ENCODE measurements at regions not wholly inside any gene's neighbourhood (a gene's known extent, or its start where the extent isn't known, plus 50 kb on each side); places are given as distances from the start of the nearest gene placed in this dataset.

DNA sequence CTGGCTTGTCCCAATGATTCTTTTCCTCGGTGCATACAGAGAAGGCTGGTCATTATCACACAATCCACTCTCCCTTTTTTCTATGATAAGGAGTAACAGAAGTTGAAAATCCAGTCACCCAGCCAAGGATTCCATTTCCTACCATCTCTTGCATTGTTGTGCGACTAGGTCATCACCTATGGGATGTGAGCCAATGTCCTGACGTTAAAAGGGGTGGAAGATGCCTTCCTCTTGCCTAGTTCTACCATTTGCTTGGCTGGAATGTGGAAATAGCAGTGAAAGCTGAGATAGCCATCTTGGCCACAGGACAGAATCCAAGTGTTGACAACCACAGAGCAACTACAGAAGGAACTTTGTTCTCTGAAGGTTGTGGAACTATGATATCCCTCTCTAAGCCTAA is 132.2 kb upstream of the KIT start:
- H4K91ac ChIP-seq (replicated peaks; ENCODE audit: insufficient read length, low read length), result no peak overlapping the region
- no peak overlapping the region for H2BK15ac ChIP-seq (ENCODE audit: low read length)
- H4K8ac ChIP-seq (ENCODE audit: extremely low read depth, insufficient read depth, low read length), result no peak overlapping the region
- ChIA-PET POLR2A (ENCODE audit: partially characterized antibody) (no interaction called here), CTCF (ENCODE audit: partially characterized antibody) (interaction anchor here (1.0 kb wide), 2 partner anchors 14 to 20 kb away, joined by 5 read pairs; no protein-coding TSS in a partner anchor)
- H2AFZ ChIP-seq (ENCODE audit: low read length), result no peak overlapping the region
- H3K36me3 ChIP-seq (ENCODE audit: control insufficient read depth in 2 of 4, insufficient read depth in 4 of 4, low read length in 3 of 4), result no peaks in the 10 kb centered on the region
- H2BK20ac ChIP-seq (ENCODE audit: low read length), result no peak overlapping the region
- no peaks in the 10 kb centered on the region for H3K79me2 ChIP-seq (ENCODE audit: control insufficient read depth in 1 of 2, insufficient read depth in 2 of 2, low read length in 2 of 2)
- no peak overlapping the region for H3K18ac ChIP-seq (ENCODE audit: extremely low read depth, low read length)
- H3K27ac ChIP-seq (ENCODE audit: low read depth, low read length), result no peak overlapping the region
- 98% methylated on average over 3 of the region's 3 CpGs; no CpG with 5 or more reads in 1 of the 2 experiments for whole genome bisulfite sequencing, 2 experiments (ENCODE audit: extremely low coverage in 1 of 2, insufficient coverage in 1 of 2, insufficient read length in 1 of 2, insufficient replicate concordance in 2 of 2, low coverage in 1 of 2, low lambda C conversion rate in 2 of 2, missing lambda C conversion rate in 1 of 2)
- no peak overlapping the region for H3K56ac ChIP-seq (replicated peaks; ENCODE audit: insufficient read length, low read depth, low read length)
- no peaks in the 10 kb centered on the region for H3K23me2 ChIP-seq (ENCODE audit: low read depth, low read length)
- H3K4me1 ChIP-seq (replicated peaks in 1 of 4; ENCODE audit: control insufficient read depth in 3 of 4, insufficient read depth in 4 of 4, low read length in 3 of 4), result peaks cover 0 to 8% (median 2%) of the 10 kb centered on the region in 4 experiments; a peak in 3 of 7 replicates
- 0 out of 4 replicates have a peak, but pooled peaks cover 0 to 5% of the 10 kb centered on the region in 2 experiments for H3K9me3 ChIP-seq (ENCODE audit: insufficient read depth in 2 of 2, low read depth in 1 of 2, low read length in 1 of 2)
- H4K5ac ChIP-seq (ENCODE audit: insufficient read length, low read depth, low read length), result no peak overlapping the region
- no peaks in the 10 kb centered on the region for H3K27me3 ChIP-seq (replicated peaks in 1 of 4; ENCODE audit: control insufficient read depth in 3 of 4, extremely low read depth in 1 of 4, insufficient read depth in 3 of 4, low read length in 3 of 4)
- no peak overlapping the region for H2AK5ac ChIP-seq (ENCODE audit: low read depth, low read length)
- TF ChIP-seq CREB1 (IDR thresholded peaks at IDR 0.05) (no peak), CHD2 (IDR thresholded peaks at IDR 0.05; ENCODE audit: low read length) (no peak), MAFK (IDR thresholded peaks at IDR 0.05; ENCODE audit: low read depth, low read length) (no peak), CTBP2 (IDR thresholded peaks at IDR 0.05; ENCODE audit: borderline replicate concordance, insufficient read depth, insufficient read length, low read length) (no peak), BCL11A (IDR thresholded peaks at IDR 0.05; ENCODE audit: low read depth in 2 of 2, low read length in 2 of 2) (no peak), SP2 (IDR thresholded peaks at IDR 0.05; ENCODE audit: low read length) (no peak), ASH2L (IDR thresholded peaks at IDR 0.05; ENCODE audit: low read length) (no peak), CEBPB (IDR thresholded peaks at IDR 0.05; ENCODE audit: low read depth, low read length) (no peak), SIX5 (IDR thresholded peaks at IDR 0.05; ENCODE audit: low read depth, low read length) (no peak), RBBP5 (IDR thresholded peaks at IDR 0.05; ENCODE audit: borderline replicate concordance, low read depth, low read length) (no peak), EZH2 (IDR thresholded peaks at IDR 0.05; ENCODE audit: low read depth, low read length, severe bottlenecking) (no peak), SIN3A (conservative IDR thresholded peaks at IDR 0.05 in 1 of 2, IDR thresholded peaks at IDR 0.05 in 1 of 2; ENCODE audit: low read depth in 1 of 2, low read length in 2 of 2) (no peak), SP1 (IDR thresholded peaks at IDR 0.05; ENCODE audit: low read depth, low read length) (no peak)
- no peak overlapping the region for H3K4ac ChIP-seq (replicated peaks; ENCODE audit: insufficient read length, low read depth, low read length)
- H3K9ac ChIP-seq (replicated peaks in 1 of 4; ENCODE audit: extremely low read depth in 1 of 4, low read depth in 3 of 4, low read length in 3 of 4), result no peak overlapping the region
- no peak overlapping the region for H2BK120ac ChIP-seq (replicated peaks; ENCODE audit: low read depth, low read length)
- H3K79me1 ChIP-seq (ENCODE audit: low read depth, low read length), result no peaks in the 10 kb centered on the region
- DNase-seq (ENCODE audit: low read depth in 1 of 2, low spot score in 2 of 2) (no peak), FAIRE-seq (no peak)
- H3K23ac ChIP-seq (ENCODE audit: insufficient read length), result no peak overlapping the region
- no peak overlapping the region for H2BK12ac ChIP-seq (ENCODE audit: low read depth, low read length)
- H2BK5ac ChIP-seq (ENCODE audit: low read depth, low read length), result no peak overlapping the region
- H3K4me3 ChIP-seq (ENCODE audit: extremely low read depth in 1 of 4, insufficient read depth in 2 of 4, low read depth in 3 of 4, low read length in 4 of 4), result no peak overlapping the region
- H4K20me1 ChIP-seq (replicated peaks in 1 of 2; ENCODE audit: control insufficient read depth in 1 of 2, insufficient read depth in 2 of 2, low read length in 2 of 2), result no peaks in the 10 kb centered on the region
- H3K4me2 ChIP-seq (ENCODE audit: insufficient read depth in 1 of 2, low read depth in 2 of 2, low read length in 2 of 2), result no peak overlapping the region
- no peak overlapping the region for H3K14ac ChIP-seq (ENCODE audit: insufficient read length)
